ENCODE measurements at regions not wholly inside any gene's neighbourhood (a gene's known extent, or its start where the extent isn't known, plus 50 kb on each side); places are given as distances from the start of the nearest gene placed in this dataset.

GRCh38 chr11:11755871-11756270 lies 85.9 kb upstream of the USP47 start:
- TF ChIP-seq CTCF (IDR thresholded peaks at IDR 0.05): no peak
- no peak for TF ChIP-seq POLR2A (IDR thresholded peaks at IDR 0.05)
- no peak for TF ChIP-seq EP300 (IDR thresholded peaks at IDR 0.05)
